ENCODE measurements at regions not wholly inside any gene's neighbourhood (a gene's known extent, or its start where the extent isn't known, plus 50 kb on each side); places are given as distances from the start of the nearest gene placed in this dataset.

DNA sequence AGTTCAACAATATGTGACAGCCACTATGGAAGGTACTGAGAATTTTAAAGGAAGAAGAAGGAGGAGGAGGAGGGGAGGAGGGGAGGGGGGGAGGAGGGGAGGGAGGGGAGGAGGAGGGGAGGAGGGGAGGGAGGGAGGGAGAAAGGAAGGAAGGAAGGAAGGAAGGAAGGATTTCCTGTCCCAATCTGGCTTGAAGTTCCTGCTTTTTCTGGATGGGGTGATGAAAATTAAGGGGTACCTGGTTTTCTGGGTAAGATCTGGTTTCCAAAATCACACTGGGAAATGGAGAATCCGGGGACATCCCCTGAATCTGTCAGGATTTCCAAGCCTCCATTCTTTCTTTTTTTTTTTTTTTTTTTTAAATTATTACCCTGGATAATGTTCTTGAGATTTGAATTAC, 271.8 kb downstream of the MTX2 start:
- no peak for DNase-seq (ENCODE audit: low spot score)

GRCh38 chr2:176542476-176542875, 273.2 kb downstream of the MTX2 start:
- no peak for DNase-seq (ENCODE audit: low spot score)

- no peak for DNase-seq (ENCODE audit: low spot score)
Observed at GRCh38 chr2:176544557-176544956, 275.3 kb downstream of the MTX2 start.

DNA sequence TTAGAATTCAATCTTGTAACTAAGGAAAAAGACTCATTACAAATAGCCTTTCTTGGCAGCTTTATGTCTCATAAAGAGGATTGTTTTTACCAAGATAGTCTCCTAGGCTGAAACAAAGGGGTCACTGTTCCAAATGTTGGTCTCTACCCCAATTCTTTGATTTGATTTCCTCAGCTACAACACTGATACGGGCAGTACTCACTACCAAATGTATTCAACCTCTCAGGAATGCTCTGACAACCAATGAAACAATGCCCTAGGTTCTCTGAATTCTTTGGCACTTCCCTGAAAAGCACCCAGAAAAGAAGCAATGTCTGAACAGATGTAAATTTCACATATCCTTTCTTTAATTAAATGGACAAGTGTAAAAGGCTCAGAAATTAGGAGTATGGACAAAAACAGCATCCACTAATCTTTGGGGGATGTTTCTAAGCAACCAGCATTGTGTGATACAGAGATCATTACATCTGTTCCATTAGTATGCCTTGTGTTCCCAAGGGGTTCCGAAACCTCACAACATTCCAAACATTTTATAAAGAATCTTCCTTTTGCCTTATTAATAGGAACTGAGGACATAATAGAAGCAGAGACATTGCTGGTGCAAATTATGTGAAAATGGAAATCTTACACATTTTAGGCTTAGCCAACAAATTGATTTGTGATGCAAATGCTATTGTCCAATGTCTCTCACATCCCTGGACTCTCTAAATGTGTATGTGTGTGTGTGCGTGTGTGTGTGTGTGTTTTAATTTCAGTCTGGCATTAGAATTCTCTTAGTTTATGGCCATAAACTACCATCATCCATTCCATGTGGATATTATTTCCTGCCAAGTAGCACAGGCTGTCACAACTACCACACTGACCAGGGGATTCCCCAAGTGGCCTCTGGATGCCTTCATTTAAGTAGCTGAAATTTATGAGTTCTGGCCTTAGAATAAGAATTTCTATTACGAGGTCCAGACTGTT, 276.0 kb downstream of the MTX2 start:
- DNase-seq (ENCODE audit: low spot score): peak; percentile 38

GRCh38 chr2:176546550-176546949, 277.3 kb downstream of the MTX2 start:
- DNase-seq (ENCODE audit: low spot score): no peak

- DNase-seq (ENCODE audit: low spot score): no peak
Observed at GRCh38 chr2:176552501-176553135, 283.4 kb downstream of the MTX2 start.

DNA sequence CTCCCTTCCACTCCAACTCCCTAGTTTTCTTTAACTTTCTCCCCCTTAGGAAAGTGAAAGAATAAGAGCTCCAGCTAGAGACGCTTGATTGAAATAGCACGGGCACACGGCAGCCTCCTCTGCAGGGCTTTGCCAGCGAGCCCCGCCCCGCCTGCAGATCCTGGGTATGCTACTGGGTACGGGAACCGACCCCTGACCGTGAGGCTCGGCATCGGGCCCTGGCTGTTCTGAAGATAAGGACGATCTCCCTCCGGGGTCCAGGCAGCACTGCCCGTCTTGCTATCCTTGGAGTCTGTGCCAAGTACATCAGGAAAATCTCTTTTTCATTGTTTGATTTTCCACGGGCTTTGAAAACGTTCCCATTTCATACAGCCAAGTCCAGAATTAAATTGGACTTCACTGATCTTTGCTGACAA, 284.5 kb downstream of the MTX2 start:
- DNase-seq (ENCODE audit: low spot score): peak; percentile 80

- DNase-seq (ENCODE audit: low spot score): peak; percentile 64
Observed at GRCh38 chr2:176554101-176555048, 285.1 kb downstream of the MTX2 start.

GRCh38 chr2:176555112-176555511, 285.9 kb downstream of the MTX2 start:
- no peak for DNase-seq (ENCODE audit: low spot score)

DNA sequence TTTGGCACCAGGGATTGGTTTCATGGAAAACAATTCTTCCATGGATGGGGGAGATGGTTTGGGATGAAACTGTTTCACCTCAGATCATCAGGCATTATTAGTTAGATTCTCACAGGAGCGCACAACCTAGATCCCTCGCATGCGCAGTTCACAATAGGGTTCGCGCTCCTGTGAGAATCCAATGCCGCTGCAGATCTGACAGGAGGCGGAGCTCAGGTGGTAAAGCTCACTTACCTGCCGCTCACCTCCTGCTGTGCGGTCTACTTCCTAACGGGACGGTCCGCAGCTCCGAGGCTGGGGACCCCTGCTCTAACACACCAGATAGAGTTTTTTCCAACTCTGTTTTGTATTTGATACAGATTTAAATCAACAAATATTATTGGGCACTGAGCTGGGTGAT, 286.5 kb downstream of the MTX2 start:
- DNase-seq (ENCODE audit: low spot score): no peak

GRCh38 chr2:176556373-176556772, 287.1 kb downstream of the MTX2 start:
- DNase-seq (ENCODE audit: low spot score): no peak

- no peak for DNase-seq (ENCODE audit: low spot score)
Observed at GRCh38 chr2:176557821-176558220, 288.6 kb downstream of the MTX2 start.

- DNase-seq (ENCODE audit: low spot score): no peak
Observed at GRCh38 chr2:176558574-176559140, 289.4 kb downstream of the MTX2 start.

DNA sequence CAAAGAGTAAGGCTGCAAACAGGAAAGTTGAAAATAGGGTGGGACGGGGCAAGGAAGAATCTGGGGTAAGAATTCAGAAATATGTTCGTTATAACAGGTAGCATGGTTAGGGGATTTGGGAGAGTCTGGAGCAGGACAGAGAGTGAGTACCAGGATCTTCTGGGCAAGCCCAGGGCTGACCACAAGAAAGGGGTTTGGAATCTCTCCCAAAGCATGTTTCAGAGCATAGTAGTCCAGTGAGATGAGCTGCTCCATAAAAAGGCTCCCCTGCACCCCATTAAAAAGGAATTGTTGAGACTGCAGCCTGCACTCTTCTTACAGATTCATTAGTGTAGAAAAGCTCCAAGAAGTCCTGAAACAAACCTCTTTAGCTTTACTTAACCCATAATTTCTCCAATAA, 291.1 kb downstream of the MTX2 start:
- DNase-seq (ENCODE audit: low spot score): no peak

DNA sequence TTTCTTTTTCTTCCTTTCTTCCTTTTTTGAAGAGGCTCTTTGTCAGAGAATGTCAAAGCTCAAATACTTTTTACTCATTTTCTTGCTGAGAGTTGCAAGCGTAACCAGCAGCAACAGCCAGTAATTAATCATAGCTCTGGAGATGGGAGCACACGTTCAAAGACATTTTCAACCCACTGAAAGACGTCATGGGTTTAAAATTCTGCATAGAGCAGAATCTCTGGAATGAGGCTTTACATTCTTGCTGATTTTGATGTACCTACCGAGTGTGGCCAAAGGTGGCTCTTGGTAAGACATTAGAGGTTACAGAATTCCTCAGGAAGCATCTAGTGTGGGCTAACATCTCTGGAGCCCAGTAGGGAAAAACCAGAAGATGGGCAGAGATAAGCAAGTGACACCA, 292.5 kb downstream of the MTX2 start:
- DNase-seq (ENCODE audit: low spot score): peak; percentile 74

GRCh38 chr2:176562359-176563078, 293.3 kb downstream of the MTX2 start:
- peak; percentile 87 for DNase-seq (ENCODE audit: low spot score)

GRCh38 chr2:176565641-176566323, 296.5 kb downstream of the MTX2 start:
- DNase-seq (ENCODE audit: low spot score): no peak

GRCh38 chr2:176566496-176566895, 297.3 kb downstream of the MTX2 start:
- DNase-seq (ENCODE audit: low spot score): no peak

DNA sequence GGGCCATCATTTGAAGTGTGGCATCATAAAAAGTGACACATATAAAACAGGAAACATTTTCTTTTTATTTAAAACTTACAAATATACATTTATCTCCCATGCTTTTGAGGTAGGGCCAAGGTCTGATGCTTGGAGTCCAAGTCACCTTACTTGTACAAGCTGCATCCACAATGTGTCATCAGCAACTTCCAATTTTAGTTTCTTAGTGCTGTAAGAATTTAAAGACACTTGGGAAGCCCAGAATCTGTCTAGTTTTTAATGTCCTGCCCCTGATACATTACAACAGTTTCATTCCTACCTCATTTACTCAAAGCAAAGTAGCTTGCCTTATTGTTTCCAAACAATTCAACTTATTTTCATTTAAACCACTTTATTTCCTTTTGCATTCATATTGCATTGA, 297.7 kb downstream of the MTX2 start:
- no peak for DNase-seq (ENCODE audit: low spot score)

DNA sequence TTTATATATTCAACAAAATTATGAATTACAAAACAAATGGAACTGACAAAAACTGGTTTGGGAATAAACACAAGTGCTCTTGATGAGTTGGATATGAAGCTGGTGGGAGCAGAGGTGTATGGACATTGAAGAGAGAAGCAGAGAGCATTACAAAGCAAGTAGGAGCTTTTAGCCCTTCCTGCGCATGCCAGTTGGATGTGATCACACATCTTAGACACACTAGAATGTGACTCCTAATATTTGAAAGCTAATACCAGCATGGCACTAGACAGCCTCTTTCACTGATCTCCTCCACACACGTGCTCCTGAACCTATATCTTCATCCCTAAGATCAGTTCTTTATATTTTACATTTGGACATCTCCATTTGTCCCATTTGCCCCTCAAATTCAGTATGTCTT, 298.1 kb downstream of the MTX2 start:
- no peak for DNase-seq (ENCODE audit: low spot score)

All from A172 (cell line).